Endothelial cell of umbilical vein (primary cell): ENCODE measurements at regions not wholly inside any gene's neighbourhood (a gene's known extent, or its start where the extent isn't known, plus 50 kb on each side); places are given as distances from the start of the nearest gene placed in this dataset.

Source experiments
- BruUV-seq: library from RNA; stranded (reverse); fragments of 400-500 nt; replicated peaks from 2 replicates; lab custom pipeline; 2021; lab: Mats Ljungman, UMichigan
- CTCF ChIA-PET: fragments of 300-600, 350-600 bp; sonication (Branson Sonifier 250); formaldehyde crosslinking; loops from one replicate; lab custom pipeline; 2021; ENCODE audit warnings: antibody characterized with exemption, inconsistent platforms; lab: Charles Lee
- POLR2A ChIA-PET: fragments of 300-600, 350-600 bp; sonication (Branson Sonifier 250); formaldehyde crosslinking; loops from one replicate; lab custom pipeline; 2021; ENCODE audit warnings: antibody characterized with exemption, inconsistent platforms; lab: Charles Lee
- DNase-seq: peaks from one replicate; pipeline ENCODE4 v3.0.0-alpha.2; 2011; ENCODE audit warnings: low read depth, low spot score
- FAIRE-seq: peaks from 2 replicates; lab custom pipeline; 2011; peaks lifted over from hg19 to GRCh38; lab: Jason Lieb, UNC
- H2AFZ ChIP-seq: 2 replicates; pipeline ENCODE4 v1.6.0; 2012; ENCODE audit warnings: low read depth, low read length, control low read depth, inconsistent platforms
- H3K27ac ChIP-seq: 2 replicates; pipeline ENCODE4 v1.5.1; 2011; ENCODE audit warnings: low read depth, mild to moderate bottlenecking, control low read depth, low read length, moderate library complexity; ENCODE audit not compliant: insufficient read depth
- H3K27me3 ChIP-seq, 2 experiments: 2 replicates each; pipeline versions ENCODE4 v1.6.0 to v1.6.1; 2011; ENCODE audit warnings: low read length in 2 of 2, mixed read lengths in 1 of 2; ENCODE audit not compliant: control insufficient read depth in 2 of 2, insufficient read depth in 2 of 2
- H3K36me3 ChIP-seq, 2 experiments: 2 replicates in 1 of 2; 3 replicates in 1 of 2; pipeline ENCODE4 v1.5.1; 2011; ENCODE audit warnings: low read length in 2 of 2, mild to moderate bottlenecking in 1 of 2, moderate library complexity in 1 of 2; ENCODE audit not compliant: control insufficient read depth in 2 of 2, insufficient read depth in 2 of 2; ENCODE audit errors: extremely low read depth in 1 of 2
- H3K4me1 ChIP-seq: 3 replicates; pipeline ENCODE4 v1.5.1; 2011; ENCODE audit warnings: mild to moderate bottlenecking, low read length; ENCODE audit not compliant: control insufficient read depth, insufficient read depth; ENCODE audit errors: extremely low read depth
- H3K4me2 ChIP-seq: 2 replicates; pipeline ENCODE4 v1.6.1; 2011; ENCODE audit warnings: low read length, control low read depth, mixed read lengths; ENCODE audit not compliant: insufficient read depth
- H3K4me3 ChIP-seq, 3 experiments: fragments of 200-600 bp in 1 of 3; sonication (generic), shearing (Covaris generic) in 1 of 3; replicated peaks in 1 of 3; 2 replicates each; pipeline ENCODE4 v1.5.1; 2011 to 2016; ENCODE audit warnings: control low read depth in 3 of 3, low read length in 3 of 3, mild to moderate bottlenecking in 2 of 3, inconsistent platforms in 1 of 3, low read depth in 1 of 3, moderate library complexity in 1 of 3; ENCODE audit not compliant: insufficient read depth in 1 of 3
- H3K79me2 ChIP-seq: 2 replicates; pipeline ENCODE4 v1.6.0; 2012; ENCODE audit warnings: low read length, inconsistent platforms; ENCODE audit not compliant: control insufficient read depth, insufficient read depth
- H3K9ac ChIP-seq: replicated peaks from 2 replicates; pipeline ENCODE3; 2011; ENCODE audit warnings: low read length, control low read depth; ENCODE audit not compliant: insufficient read depth; ENCODE audit errors: extremely low read depth
- H3K9me1 ChIP-seq: replicated peaks from 3 replicates; pipeline ENCODE4 v1.6.0; 2011; ENCODE audit warnings: mild to moderate bottlenecking, low read length; ENCODE audit not compliant: control insufficient read depth, insufficient read depth; ENCODE audit errors: extremely low read depth
- H3K9me3 ChIP-seq: replicated peaks from 2 replicates; pipeline ENCODE4 v1.5.1; 2012; ENCODE audit warnings: low read length, inconsistent platforms; ENCODE audit not compliant: control insufficient read depth, insufficient read depth
- H4K20me1 ChIP-seq: replicated peaks from 2 replicates; pipeline ENCODE3; 2011; ENCODE audit warnings: mild to moderate bottlenecking, low read length; ENCODE audit not compliant: control insufficient read depth, insufficient read depth; ENCODE audit errors: extremely low read depth
- CTCF ChIP-seq, 2 donors: IDR thresholded peaks; 1 replicate in 1 of 2; 2 replicates in 1 of 2; pipeline ENCODE4 v1.5.1; 2011; ENCODE audit warnings: low read length in 2 of 2, mild to moderate bottlenecking in 2 of 2, moderate library complexity in 2 of 2, control low read depth in 1 of 2, inconsistent platforms in 1 of 2, low read depth in 1 of 2; ENCODE audit not compliant: insufficient read depth in 1 of 2; ENCODE audit errors: extremely low read depth in 1 of 2
- EZH2 ChIP-seq: IDR thresholded peaks from 2 replicates; pipeline ENCODE4 v1.6.1; 2012; ENCODE audit warnings: borderline replicate concordance, low read depth, mild to moderate bottlenecking, moderate library complexity, low read length, inconsistent platforms; ENCODE audit not compliant: severe bottlenecking
- FOS ChIP-seq: IDR thresholded peaks from 2 replicates; pipeline ENCODE4 v1.6.1; 2011; ENCODE audit warnings: mild to moderate bottlenecking, low read length, moderate library complexity, borderline replicate concordance; ENCODE audit not compliant: insufficient read depth
- GATA2 ChIP-seq: IDR thresholded peaks from 2 replicates; pipeline ENCODE4 v1.7.0; 2011; ENCODE audit warnings: low read depth, mild to moderate bottlenecking, moderate library complexity, mixed read lengths, low read length; ENCODE audit not compliant: insufficient read length, insufficient read depth
- JUN ChIP-seq: IDR thresholded peaks from 2 replicates; pipeline ENCODE4 v1.6.1; 2011; ENCODE audit warnings: borderline replicate concordance, low read depth; ENCODE audit not compliant: insufficient read length, insufficient read depth
- MAX ChIP-seq: IDR thresholded peaks from 2 replicates; pipeline ENCODE4 v1.6.1; 2011; ENCODE audit not compliant: insufficient read depth, insufficient read length
- MYC ChIP-seq: IDR thresholded peaks from one replicate; pipeline ENCODE4 v1.6.1; 2011; ENCODE audit warnings: mild to moderate bottlenecking, low read depth, low read length
- POLR2A ChIP-seq: IDR thresholded peaks from 2 replicates; pipeline ENCODE4 v1.6.1; 2012; ENCODE audit warnings: low read depth, mild to moderate bottlenecking, control low read depth, low read length
- POLR2AphosphoS5 ChIP-seq: IDR thresholded peaks from 2 replicates; pipeline ENCODE4 v1.6.1; 2012; ENCODE audit warnings: low read depth, mild to moderate bottlenecking, control low read depth, low read length, moderate library complexity; ENCODE audit not compliant: insufficient read depth
- dilution Hi-C: fragments of 300-500 bp; cut with MboI; formaldehyde crosslinking; loops from one replicate; pipeline ENCODE4 v1.15.0; 2019; ENCODE audit warnings: low sequenced_read_pairs; ENCODE audit not compliant: extremely low pct_ligation_motif_present
- intact Hi-C: fragments of 100-400 bp; cut with micrococcal nuclease; formaldehyde crosslinking; loops from one replicate; pipeline ENCODE4 v1.10.0; 2022

- Histone ChIP-seq H3K4me3 (no peak overlapping the region), H3K9me1 (no peaks in the 10 kb centered on the region), H3K27ac (no peak overlapping the region), H2AFZ (no peak overlapping the region), H3K9ac (no peak overlapping the region), H3K4me2 (no peak overlapping the region), H3K27me3 (no peaks in the 10 kb centered on the region), H3K9me3 (no peaks in the 10 kb centered on the region), H3K79me2 (no peaks in the 10 kb centered on the region), H4K20me1 (no peaks in the 10 kb centered on the region), H3K4me1 (no peaks in the 10 kb centered on the region), H3K36me3 (no peaks in the 10 kb centered on the region)
- BruUV-seq: no TSS peak
- DNase-seq: no peak
- ChIA-PET POLR2A (no interaction called here), CTCF (no interaction called here)
- no peak for TF ChIP-seq JUN
- no peak for TF ChIP-seq POLR2AphosphoS5
- TF ChIP-seq MAX: no peak
- no peak for TF ChIP-seq POLR2A
- TF ChIP-seq GATA2: no peak
- no peak for TF ChIP-seq MYC
- no peak for TF ChIP-seq CTCF (IDR thresholded peaks at IDR 0.05; ENCODE audit: extremely low read depth in 1 of 2, insufficient read depth in 1 of 2, low read depth in 1 of 2, low read length in 2 of 2)
- TF ChIP-seq FOS: no peak
- no peak for TF ChIP-seq EZH2
- no peak for FAIRE-seq
- dilution Hi-C loops (no loop called here), intact Hi-C loops (no loop called here)
These were observed 372.7 kb upstream of the SULF2 start for GRCh38 chr20:48158014-48158413.
